ENCODE measurements at regions not wholly inside any gene's neighbourhood (a gene's known extent, or its start where the extent isn't known, plus 50 kb on each side); places are given as distances from the start of the nearest gene placed in this dataset.

DNA sequence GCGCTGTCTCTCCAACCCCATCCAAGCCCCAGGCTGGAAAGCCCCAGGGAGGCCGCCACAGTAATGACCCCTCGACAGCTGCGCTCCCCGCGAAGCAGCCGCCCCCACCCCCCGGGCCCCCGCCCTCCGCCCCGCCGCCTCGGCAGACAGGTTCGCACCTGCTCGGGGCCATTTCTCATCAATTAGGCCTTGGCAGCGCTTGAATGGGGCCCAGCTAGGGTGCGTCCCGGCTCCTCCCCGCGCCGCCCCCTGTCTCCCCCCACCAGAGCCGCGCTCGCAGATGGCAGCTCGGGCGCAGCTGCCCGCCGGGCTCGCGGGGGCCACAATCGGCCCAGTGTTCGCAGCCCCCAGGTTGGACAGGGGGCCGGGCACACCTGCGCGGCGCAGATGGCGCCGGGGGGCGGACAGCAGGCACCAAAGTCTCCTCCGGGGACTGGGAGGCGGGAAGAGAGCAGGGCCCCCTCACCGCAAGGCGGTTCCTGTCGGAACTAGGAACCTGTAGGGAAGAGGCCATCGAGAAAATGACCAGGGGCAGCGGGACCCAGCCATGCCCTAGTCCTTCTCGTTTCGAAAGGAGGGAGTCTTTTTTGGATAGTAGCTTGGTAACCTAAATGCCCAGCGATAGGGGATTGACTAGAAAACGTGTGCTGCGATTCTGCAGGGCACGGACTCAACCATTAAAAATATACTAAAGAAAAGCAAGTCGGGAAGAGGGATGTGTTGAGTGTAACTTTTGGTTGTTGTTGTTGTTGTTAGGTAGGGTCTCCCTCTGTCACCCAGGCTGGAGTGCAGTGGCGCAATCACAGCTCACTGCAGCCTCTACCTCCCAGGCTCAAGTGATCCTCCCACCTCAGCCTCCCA lies 83.2 kb upstream of the EYA2 start:
- no peak overlapping the region for H3K4me3 ChIP-seq (ENCODE audit: low read length)
- TF ChIP-seq, protein P1, sequence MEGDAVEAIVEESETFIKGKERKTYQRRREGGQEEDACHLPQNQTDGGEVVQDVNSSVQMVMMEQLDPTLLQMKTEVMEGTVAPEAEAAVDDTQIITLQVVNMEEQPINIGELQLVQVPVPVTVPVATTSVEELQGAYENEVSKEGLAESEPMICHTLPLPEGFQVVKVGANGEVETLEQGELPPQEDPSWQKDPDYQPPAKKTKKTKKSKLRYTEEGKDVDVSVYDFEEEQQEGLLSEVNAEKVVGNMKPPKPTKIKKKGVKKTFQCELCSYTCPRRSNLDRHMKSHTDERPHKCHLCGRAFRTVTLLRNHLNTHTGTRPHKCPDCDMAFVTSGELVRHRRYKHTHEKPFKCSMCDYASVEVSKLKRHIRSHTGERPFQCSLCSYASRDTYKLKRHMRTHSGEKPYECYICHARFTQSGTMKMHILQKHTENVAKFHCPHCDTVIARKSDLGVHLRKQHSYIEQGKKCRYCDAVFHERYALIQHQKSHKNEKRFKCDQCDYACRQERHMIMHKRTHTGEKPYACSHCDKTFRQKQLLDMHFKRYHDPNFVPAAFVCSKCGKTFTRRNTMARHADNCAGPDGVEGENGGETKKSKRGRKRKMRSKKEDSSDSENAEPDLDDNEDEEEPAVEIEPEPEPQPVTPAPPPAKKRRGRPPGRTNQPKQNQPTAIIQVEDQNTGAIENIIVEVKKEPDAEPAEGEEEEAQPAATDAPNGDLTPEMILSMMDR (conservative IDR thresholded peaks at IDR 0.05; ENCODE audit: low read length), result no peak
- DNase-seq (ENCODE audit: low read depth), result no peak

DNA sequence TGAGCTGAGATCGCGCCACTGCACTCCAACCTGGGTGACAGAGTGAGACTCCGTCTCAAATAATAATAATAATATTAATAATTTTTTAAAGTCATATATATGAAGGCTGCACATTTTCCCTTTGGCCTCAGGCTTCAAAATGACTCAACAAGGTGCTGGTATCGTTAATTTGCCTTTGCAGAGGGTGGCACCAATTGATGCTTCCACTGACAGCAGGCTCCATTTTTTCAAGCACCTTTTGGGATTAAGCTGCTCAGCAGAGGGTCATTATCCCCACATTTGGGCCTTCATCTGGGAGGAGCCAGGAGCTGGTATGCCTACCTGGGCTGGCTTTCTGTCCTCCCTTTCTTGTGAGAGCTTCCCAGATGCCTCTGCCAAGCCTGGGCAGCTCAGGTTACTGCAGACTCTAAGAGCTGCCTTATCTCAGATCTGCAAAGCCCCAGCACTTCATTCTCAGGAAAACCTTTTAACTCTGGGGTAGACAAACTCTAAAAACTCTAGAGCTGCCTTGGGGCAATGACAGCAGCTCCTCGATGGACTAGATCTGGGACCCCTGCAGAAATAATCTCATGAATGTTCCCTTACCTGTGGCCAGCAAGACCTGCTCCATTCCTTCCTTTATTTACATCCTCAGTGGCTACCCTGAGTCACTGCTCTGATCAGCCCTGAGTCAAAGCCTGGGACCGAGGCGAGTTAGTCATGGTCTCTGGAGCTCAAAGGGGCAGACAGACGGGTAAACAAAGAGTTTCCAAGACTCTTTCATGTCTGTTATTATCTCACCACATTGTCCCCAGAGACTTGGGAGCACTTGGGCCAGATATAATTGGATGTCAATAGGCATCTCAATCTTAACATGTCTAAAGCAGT lies 80.0 kb upstream of the EYA2 start:
- no peak overlapping the region for H3K4me3 ChIP-seq (ENCODE audit: low read length)
- TF ChIP-seq, protein P1 (conservative IDR thresholded peaks at IDR 0.05; ENCODE audit: low read length), result no peak
- DNase-seq (ENCODE audit: low read depth), result peak; percentile 62

DNA sequence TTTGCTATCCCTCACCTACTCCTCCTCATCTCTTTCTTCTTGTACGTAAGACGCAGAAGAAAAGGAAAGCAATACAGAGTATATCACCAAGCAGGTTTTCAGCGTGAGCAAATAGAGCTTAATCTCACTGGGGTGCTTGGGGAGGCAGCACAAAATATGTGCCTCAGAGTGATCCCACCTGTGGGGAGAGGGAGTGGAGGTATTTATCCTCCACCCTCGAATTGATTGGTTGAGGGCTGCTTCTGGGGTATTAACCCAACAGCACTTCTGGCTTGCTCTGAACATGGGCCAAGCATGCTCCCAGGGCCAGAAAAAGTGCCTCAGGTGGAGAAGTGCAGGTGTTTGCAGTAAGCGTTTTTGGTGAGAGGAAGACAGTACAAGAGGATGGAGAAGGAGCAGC lies 78.5 kb upstream of the EYA2 start:
- TF ChIP-seq, protein P1 (conservative IDR thresholded peaks at IDR 0.05; ENCODE audit: low read length), result no peak
- no peak overlapping the region for H3K4me3 ChIP-seq (ENCODE audit: low read length)
- DNase-seq (ENCODE audit: low read depth), result no peak

DNA sequence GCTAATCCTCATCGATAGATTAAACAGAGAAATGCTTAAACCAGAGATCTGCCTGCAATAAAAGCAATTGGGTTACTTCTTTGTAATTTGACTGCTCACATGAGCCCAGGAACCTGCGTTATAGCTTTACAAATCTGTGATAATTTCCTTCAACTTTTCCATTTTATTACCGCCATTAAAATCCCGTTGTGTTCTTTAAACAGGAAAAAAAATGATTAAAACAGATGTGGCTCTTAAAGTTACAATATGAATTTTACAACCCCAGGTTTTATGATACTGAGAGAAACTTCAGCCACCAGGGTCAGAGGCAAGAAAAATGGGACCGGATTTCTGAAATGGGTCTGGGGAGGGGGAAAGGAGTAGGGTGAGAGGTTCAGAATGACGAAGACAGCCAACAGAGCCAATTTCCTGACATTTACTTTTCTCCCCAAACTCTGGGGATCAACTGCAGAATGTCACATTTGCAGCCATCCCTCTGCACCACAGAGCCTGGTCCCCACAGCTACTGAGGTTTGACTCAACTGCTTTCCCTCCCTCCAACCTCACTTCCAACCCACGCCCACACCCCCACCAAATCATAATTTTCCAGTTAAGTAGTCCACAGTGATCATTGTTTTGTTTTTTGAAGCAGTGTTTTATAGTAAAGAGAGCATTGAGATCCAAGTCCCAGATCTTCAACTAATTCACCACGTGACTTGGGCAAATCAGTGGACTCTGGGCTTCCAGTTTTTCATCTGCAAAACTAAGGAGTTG lies 77.6 kb upstream of the EYA2 start:
- no peak for DNase-seq (ENCODE audit: low read depth)

DNA sequence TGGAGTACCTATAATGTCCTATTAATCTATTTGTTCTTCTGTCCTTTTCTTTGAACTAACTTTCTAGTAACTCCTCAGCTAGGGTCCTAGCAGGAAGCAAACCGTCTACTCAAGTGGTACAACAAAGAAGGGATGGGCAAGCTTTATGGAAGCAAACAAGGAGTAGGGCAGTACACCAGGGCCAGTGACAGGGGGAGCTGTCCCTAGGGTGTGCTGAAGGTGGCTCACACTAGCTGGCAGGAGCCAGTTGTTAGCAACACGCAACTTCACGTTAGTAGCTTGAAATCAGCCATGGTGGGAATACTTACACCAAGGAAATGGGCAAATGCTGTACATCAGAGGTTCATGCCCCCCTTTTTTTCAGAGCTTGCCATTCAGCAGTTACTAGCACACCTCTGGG lies 74.0 kb upstream of the EYA2 start:
- no peak for DNase-seq (ENCODE audit: low read depth)
- TF ChIP-seq, protein P1 (conservative IDR thresholded peaks at IDR 0.05; ENCODE audit: low read length), result peak; percentile 21; the same call in 1 of the 2 replicates
- H3K4me3 ChIP-seq (ENCODE audit: low read length), result no peak overlapping the region

More for the DNA sequence above, 77.6 kb upstream of the EYA2 start:
- TF ChIP-seq, protein P1 (conservative IDR thresholded peaks at IDR 0.05; ENCODE audit: low read length), result no peak
- no peak overlapping the region for H3K4me3 ChIP-seq (ENCODE audit: low read length)

DNA sequence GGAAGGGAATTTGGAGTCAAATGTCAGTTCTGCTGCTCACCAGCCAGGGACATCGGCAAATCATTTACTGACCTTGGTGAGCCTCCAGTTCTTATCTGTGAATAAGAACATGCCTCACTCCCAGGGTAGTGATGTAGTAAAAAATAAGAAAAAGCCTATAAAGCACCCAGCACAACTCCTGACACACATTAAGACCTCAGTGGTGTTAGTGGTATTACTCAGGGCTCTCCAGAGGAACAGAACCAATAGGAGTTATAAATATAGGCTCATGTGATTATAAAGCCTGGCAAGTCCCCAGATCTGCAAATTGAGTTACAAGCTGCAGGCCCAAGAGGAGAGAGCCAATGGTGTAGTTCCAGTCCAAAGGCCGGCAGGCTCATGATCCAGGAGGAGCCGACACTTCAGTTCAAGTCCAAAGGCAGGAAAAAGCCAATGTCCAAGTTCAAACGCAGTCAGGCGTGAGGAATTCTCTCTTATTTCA lies 71.3 kb upstream of the EYA2 start:
- TF ChIP-seq, protein P1 (conservative IDR thresholded peaks at IDR 0.05; ENCODE audit: low read length), result no peak
- no peak for DNase-seq (ENCODE audit: low read depth)
- no peak overlapping the region for H3K4me3 ChIP-seq (ENCODE audit: low read length)

All from AG10803 (cell line).